Activated CD8-positive, alpha-beta memory T cell treated with anti-CD3 and anti-CD28 coated beads for 48 hours (primary cell): ENCODE measurements at regions not wholly inside any gene's neighbourhood (a gene's known extent, or its start where the extent isn't known, plus 50 kb on each side); places are given as distances from the start of the nearest gene placed in this dataset.
"Not testable (repeated sequence)": the region's sequence is repeated elsewhere in the genome, so short reads cannot be mapped to it uniquely, and the experiment has no call there.

Experiments used
- DNase-seq, 3 experiments: peaks; one replicate each; pipeline ENCODE4 v3.0.0-alpha.2; 2020; ENCODE audit warnings: low read depth in 2 of 3, low spot score in 2 of 3

DNA sequence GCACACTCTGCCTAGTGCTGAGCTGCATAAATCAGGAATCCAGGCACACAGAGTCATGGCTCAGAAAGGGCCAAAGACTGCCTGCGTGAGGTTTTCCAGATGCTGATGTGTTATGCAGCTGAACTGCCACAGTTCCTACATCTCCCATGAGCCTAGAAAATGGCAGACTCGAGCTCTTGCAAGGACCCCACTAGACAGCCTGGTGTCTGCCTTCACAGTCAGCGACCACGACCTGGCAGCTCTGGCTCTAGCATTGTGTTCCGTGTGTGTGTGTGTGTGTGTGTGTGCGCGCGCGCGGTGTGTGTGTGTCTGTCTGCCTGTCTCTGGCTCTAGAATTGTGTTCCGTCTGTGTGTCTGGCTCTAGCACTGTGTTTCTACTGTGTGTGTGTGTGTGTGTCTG is 203.6 kb upstream of the AGTR2 start:
- no peak for DNase-seq

GRCh38 chrX:115968436-115969252 is 201.9 kb upstream of the AGTR2 start:
- DNase-seq = no peak

DNA sequence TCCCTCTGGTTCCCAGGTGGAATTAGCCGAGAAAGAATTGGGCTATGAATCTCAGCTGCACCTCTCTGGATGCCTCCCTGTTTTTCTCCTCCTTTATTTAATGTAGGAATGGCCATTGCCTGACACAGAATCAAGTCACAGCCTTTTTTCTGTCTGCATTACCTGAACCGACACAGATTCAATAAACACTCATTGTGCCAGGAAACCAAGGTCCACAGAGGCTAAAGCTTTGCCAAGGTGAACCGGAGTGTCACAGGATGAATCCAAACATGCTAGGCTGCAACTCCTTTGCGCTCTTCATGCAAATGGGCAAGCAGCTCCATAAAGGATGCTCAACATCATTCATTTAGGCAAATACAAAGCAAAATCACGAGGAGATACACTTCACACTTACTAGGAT is 199.8 kb upstream of the AGTR2 start:
- no peak for DNase-seq

GRCh38 chrX:115972717-115973116 is 197.8 kb upstream of the AGTR2 start:
- no peak for DNase-seq

DNA sequence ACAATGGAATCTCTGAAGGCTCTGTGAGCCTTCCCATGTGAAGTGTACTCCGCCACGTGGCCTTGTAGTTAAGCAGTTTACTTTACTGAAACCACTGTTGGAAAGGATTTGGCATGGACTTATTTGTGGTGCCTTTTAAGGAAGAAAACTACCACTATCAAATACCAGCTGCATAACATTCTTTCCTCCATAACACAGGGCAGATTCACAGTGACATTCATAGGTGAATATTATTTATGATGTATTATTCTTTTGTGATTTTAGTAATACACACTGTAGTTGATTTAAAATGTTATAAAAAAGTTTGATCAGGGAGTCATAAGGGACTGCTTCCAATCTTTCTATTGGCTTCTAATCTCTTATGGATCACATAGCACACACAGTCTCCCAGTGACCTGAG is 192.5 kb upstream of the AGTR2 start:
- no peak for DNase-seq

GRCh38 chrX:115983148-115983547 is 187.4 kb upstream of the AGTR2 start:
- DNase-seq = not testable (repeated sequence)

DNA sequence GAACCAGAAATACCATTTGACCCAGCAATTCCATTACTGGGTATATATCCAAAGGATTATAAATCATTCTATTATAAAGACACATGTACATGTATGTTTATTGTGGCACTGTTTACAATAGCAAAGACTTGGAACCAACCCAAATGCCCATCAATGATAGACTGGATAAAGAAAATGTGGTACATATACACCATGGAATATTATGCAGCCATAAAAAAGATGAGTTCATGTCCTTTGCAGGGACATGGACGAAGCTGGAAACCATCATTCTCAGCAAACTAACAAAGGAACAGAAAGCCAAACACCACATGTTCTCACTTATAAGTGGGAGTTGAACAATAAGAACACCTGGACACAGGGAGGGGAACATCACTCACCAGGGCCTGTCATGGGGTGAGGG is 183.1 kb upstream of the AGTR2 start:
- not testable (repeated sequence) for DNase-seq

- no peak for DNase-seq
Measured at GRCh38 chrX:115988825-115989224, 181.7 kb upstream of the AGTR2 start.

DNA sequence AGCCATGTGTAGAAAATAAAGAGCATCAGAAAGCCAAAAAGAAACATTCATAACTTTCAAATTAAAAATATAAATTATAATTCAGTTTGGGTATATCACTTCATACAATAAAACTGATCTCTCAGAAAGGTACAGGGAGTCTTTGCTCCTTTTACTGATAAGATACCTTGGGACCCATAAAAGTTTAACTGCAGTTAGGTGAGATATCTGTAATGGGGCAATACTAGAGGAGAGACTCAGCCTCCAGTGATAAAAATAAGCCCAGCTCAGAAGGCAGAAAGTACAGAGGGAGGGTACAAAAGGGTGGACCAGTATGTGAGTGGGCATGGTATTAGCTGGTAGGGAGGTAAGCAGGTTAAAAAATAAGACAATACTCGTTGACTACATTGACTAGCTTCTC is 180.9 kb upstream of the AGTR2 start:
- no peak for DNase-seq

- DNase-seq = no peak
Measured at GRCh38 chrX:116009346-116009745, 161.2 kb upstream of the AGTR2 start.

- DNase-seq = no peak
Measured at GRCh38 chrX:116009861-116010710, 160.5 kb upstream of the AGTR2 start.

- DNase-seq = no peak
Measured at GRCh38 chrX:116010939-116011338, 159.6 kb upstream of the AGTR2 start.

DNA sequence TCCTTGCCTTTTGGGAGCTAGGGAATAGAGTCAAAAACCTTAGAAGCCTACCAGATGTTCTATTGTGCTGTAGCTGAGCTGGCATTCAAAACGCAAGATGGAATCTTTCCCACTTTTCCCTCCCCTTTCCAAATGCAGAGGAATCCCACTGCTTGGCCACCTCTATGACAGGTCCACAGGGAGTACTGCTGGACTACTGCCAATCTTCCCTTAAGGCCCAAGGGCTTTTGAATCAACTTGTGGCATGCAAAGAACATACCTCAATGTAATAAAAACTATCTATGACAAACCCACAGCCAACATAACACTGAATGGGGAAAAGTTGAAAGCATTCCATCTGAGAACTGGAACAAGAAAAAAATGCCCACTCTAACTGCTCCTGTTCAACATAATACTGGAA is 139.2 kb upstream of the AGTR2 start:
- no peak for DNase-seq
